HG03159 (cell line): ENCODE measurements at regions not wholly inside any gene's neighbourhood (a gene's known extent, or its start where the extent isn't known, plus 50 kb on each side); places are given as distances from the start of the nearest gene placed in this dataset.
"Not testable (repeated sequence)": the region's sequence is repeated elsewhere in the genome, so short reads cannot be mapped to it uniquely, and the experiment has no call there.

Source experiments
- ATAC-seq: cut with Tn5 transposase; IDR thresholded peaks from one replicate; pipeline ENCODE4 v1.9.1; 2021; ENCODE audit warnings: mild to moderate bottlenecking, moderate library complexity; ENCODE audit not compliant: unreplicated experiment

- no peak for ATAC-seq
These were observed 1678.9 kb downstream of the PCDH9 start for GRCh38 chr13:65551208-65551607.

- ATAC-seq, result no peak
These were observed 1690.0 kb downstream of the PCDH9 start for GRCh38 chr13:65540175-65540574.

- no peak for ATAC-seq
These were observed 1694.8 kb downstream of the PCDH9 start for GRCh38 chr13:65535370-65535769.

- no peak for ATAC-seq
These were observed 1697.9 kb downstream of the PCDH9 start for GRCh38 chr13:65532231-65532630.

- no peak for ATAC-seq
These were observed 1699.4 kb downstream of the PCDH9 start for GRCh38 chr13:65530688-65531087.

GRCh38 chr13:65529541-65529940, 1700.6 kb downstream of the PCDH9 start:
- no peak for ATAC-seq

- no peak for ATAC-seq
These were observed 1721.4 kb downstream of the PCDH9 start for GRCh38 chr13:65508745-65509144.

GRCh38 chr13:65508338-65508737, 1721.8 kb downstream of the PCDH9 start:
- no peak for ATAC-seq

- ATAC-seq, result no peak
These were observed 1724.2 kb downstream of the PCDH9 start for GRCh38 chr13:65505941-65506340.

GRCh38 chr13:65504213-65504612, 1725.9 kb downstream of the PCDH9 start:
- ATAC-seq, result no peak

- ATAC-seq, result no peak
These were observed 1729.7 kb downstream of the PCDH9 start for GRCh38 chr13:65500481-65500880.

GRCh38 chr13:65499256-65499655, 1730.9 kb downstream of the PCDH9 start:
- no peak for ATAC-seq

GRCh38 chr13:65497265-65497664, 1732.9 kb downstream of the PCDH9 start:
- ATAC-seq, result no peak

- ATAC-seq, result not testable (repeated sequence)
These were observed 1739.4 kb downstream of the PCDH9 start for GRCh38 chr13:65490725-65491124.

GRCh38 chr13:65488606-65489005, 1741.5 kb downstream of the PCDH9 start:
- ATAC-seq, result no peak

- no peak for ATAC-seq
These were observed 1750.4 kb downstream of the PCDH9 start for GRCh38 chr13:65479692-65480091.

- ATAC-seq, result no peak
These were observed 1756.9 kb downstream of the PCDH9 start for GRCh38 chr13:65473196-65473595.

- no peak for ATAC-seq
These were observed 1757.8 kb downstream of the PCDH9 start for GRCh38 chr13:65472336-65472735.

- ATAC-seq, result no peak
These were observed 1759.4 kb downstream of the PCDH9 start for GRCh38 chr13:65470781-65471180.

GRCh38 chr13:65468628-65469027, 1761.5 kb downstream of the PCDH9 start:
- ATAC-seq, result no peak

GRCh38 chr13:65461590-65461989, 1768.5 kb downstream of the PCDH9 start:
- ATAC-seq, result no peak

- ATAC-seq, result no peak
These were observed 1770.0 kb downstream of the PCDH9 start for GRCh38 chr13:65460136-65460535.

GRCh38 chr13:65456150-65456912, 1773.8 kb downstream of the PCDH9 start:
- ATAC-seq, result no peak
